Femur (tissue), 1 donor: ENCODE measurements at regions not wholly inside any gene's neighbourhood (a gene's known extent, or its start where the extent isn't known, plus 50 kb on each side); places are given as distances from the start of the nearest gene placed in this dataset.

Source experiments
- DNase-seq: peaks from one replicate; pipeline ENCODE4 v3.0.0-alpha.2; 2017

DNA sequence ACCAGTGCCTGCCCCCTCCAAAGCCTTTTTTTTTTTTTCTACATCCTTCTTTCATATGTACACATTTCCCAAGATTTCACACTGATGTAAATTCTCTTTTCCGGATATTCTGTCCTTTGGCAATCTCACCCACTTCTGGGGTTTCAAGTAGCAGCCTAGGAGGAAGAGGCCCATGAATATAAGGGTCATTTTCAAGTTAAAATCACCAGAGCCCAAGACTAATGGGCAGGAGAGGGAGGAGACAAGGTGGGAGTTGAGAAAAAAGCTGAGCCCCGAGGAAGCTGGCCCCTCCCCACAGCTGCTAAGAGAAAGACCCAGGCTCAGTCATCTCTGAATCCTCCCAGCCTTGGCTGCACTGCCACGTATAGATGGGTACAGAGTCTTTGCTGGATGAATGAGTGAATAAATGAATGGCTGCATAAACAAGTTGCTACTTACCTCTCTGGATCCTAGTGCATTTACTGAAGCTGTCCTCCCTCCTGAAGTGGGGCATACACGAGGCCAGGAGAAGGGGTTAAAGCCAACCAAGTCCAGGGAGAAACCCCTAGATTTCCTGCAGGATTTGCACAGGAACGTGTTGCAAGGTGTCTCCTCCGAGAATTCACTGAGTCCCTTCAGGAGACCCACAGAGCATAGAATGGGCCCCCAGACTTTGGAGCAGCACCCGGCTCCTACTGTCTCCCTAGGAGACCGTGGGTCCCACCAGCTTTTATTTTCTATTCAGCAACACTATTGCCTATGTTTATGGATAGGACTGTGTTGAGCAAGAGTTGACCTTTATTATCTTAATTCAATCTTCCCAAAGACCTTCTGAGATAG is 100.8 kb upstream of the LIPC start:
- no peak for DNase-seq

DNA sequence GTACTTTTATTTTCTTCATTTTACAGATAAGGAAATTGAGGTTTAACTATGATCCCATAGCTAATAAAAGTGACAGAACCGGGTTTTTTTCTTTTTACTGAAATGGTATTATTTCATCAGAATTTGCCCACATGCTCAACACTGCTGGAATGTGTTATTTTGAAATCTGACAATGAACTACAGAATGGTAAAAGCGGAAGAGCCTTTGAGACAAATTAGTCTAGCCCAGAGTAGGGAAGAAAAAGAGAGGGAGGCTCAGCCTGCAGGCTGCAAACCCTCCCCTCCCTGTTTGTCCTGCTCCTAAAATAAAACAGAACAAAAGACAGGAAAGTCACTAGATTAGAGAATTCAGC is 100.3 kb upstream of the LIPC start:
- DNase-seq = no peak

DNA sequence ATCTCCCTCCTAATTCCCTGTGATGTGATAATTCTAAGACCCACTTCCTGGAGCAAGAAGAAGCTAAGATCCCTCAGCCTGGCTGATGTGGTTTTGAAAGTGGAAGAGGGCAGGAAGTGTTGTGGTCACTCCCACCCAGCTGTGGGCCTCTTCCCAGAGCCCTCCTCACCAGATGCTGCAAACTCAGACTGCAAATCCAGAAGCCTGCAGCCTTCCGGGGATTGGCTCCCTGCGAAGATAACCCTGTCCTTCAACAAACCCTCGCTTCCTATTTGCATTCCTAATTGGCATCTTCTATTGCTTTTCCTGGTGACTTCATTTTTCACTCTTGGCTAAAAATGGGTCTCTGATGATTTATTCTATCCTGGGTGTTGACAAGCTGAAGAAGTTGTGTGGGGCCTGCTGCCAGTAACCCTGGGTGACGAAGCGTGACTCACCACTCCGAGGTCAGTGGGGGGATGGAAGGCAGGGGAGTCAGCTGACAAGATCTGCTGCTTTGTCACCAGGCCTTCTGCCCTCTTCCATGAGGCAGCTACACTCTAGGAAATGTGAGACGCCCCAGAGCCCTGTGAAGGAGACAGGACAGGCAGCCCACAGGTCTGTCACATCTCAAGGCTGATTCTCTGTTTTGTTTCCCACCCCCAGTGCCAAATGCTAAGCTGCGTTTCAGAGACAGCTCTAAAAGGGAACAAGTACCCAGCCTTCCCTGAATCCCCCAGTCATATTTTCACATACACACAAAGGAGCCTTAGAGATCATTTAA is 99.7 kb upstream of the LIPC start:
- DNase-seq = peak; percentile 95

DNA sequence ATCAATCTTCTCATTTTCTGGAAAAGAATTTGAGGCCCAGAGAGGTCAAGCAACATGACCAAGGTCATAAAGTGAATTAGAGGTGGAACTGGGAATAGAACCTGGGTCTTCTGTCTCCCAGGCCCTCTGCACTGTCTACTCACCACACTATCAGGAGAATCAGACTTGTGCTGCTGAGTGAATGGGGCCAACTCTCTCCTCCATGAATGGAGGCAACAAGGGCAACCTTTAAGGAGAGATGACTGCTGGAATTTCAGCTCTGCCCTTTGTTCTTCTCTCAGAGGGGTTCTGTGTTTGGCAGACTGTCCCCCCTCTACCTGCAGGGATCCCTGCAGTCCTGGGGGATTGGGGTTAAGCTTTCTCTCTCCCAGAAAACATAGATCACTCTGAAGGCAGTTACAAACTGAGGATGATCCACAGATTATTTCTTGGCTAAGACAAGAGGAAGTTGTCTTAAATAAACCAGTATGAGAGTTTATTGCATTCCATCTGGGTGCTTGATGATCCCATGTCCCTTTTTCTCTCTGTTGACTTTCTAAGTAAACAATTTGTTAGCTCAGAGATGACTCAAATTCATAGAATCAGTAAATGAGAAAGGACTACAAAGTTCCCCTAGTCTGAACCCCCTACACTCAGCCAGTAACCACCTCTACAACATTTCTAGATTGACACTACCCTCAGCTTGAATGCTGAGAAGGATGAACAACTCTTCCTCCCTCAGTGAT is 99.0 kb upstream of the LIPC start:
- no peak for DNase-seq

DNA sequence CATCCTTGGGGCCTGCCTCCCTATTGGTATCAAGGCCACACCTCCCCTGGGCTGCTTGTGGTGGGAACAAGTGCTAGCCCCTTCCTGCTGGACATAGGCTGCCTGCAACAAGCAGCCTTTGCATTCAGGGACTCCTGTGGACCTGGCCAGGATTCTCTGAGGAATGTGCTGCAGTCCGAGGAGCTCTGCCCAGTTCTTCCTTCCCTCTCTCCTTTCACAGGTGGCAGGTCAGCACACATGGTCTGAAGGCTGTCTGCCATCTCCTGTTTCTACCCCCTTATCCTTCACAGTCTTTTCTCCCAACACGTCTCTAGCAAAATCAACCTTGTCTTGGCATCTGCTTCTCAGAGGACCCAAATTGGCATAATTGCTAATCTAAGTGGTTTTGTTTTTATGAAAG is 97.0 kb upstream of the LIPC start:
- DNase-seq = no peak

DNA sequence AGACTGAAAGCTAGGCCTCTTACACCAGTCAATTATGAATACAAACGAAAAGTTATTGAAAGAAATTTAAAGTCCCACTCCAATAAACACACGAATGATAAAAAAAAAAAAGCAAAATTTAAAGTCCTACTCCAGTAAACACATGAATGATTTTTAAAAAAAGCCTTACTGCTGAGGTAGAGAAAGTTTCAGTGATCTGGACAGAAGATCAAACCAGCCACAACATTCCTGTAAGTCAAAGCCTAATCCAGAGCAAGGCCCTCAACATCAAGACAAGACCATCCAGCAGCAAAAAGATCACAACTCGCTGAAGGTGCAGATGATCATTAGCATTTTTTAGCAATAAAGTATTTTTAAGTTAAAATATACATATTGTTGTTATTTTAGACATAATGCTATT is 95.6 kb upstream of the LIPC start:
- no peak for DNase-seq

DNA sequence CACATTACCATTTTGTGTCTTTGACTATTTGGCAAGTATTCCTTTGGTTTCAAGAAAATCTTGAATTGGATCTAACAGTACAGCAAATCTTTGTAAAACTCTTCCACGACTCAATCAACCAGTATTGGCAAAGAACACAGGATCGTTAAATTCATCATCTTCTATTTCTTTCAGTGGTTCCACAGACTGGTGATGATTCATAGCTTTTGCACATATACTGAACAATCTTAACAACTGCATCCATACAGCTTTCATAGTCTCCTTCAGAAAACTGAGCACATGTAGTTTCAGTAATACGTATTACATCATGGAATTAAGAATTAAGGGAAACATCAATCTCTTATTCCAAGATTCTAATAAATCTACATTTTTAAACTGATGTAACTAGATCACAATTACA is 91.6 kb upstream of the LIPC start:
- DNase-seq = no peak

DNA sequence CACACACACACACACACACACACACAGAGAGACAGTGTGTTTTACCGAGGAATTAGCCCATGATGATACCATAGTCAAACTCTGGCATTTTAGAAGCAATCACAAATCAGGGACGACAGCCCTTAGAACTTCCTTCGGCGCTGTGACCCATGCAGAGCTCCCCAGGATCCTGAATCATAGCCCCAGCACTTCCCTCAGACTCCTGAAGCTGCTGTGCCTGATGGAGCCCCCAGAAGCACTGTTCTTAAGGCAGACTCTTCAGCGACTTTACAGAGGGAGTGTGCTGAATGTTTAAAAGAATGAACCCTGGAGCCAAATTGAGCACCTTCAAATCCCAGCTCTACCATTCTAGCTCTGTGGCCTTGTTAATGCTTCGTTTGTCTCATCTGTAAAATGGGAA is 89.3 kb upstream of the LIPC start:
- no peak for DNase-seq

DNA sequence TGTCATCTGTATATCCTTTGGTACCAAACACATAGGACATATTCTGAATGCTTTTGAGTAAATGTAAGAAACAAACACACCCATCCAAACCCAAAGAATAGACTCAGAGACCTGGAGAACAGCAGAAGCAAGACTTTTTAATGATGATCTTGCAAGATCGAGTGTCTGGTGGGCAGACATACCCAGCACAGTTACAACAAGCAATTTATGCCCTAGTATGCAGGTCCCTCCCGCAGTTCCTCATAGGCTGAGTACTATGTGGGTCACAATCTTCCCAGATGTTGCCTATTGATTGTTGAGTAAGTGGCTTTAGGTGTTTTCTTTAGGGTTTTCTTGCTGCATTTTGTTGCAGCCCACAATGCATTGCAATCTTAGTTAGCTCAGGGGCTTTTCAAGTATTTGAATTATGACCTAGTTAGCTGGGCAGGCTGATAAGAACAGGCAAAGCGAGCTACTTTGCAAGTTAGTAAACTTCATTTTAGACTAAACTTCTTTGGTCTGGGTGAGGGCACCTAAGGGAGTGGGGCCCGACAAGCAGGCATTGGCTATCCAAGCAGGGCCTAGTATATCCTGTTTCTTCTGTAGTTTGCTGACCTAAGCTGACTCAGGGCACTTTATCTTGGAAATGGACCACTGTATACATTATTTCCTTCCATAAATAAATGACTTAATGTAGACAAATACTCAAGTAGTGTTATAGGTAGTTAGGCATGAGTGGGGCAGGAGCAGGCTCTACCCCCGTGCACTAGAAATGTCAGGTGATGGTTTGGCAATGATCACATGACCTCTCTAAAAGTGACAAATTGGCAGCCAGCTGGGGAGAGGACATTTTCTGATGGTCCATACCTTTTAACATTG is 87.3 kb upstream of the LIPC start:
- DNase-seq = no peak

DNA sequence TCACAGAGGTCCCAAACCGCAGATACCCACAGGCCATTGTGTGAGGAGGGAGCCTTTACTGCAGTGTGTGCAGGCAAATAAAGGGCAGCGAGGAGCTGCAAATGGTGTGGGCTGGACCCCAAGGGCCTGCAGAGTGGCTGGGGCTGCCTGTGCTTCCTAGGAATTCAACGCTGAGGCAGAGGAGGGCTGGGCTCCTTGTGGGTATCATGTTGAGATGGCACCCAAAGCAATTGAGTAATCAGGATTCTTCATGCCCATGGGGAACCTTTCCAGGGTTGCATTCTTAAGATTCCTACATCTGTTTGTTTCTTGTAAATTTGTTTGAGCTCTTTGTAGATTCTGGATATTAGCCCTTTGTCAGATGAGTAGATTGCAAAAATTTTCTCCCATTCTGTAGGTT is 85.4 kb upstream of the LIPC start:
- DNase-seq = no peak

DNA sequence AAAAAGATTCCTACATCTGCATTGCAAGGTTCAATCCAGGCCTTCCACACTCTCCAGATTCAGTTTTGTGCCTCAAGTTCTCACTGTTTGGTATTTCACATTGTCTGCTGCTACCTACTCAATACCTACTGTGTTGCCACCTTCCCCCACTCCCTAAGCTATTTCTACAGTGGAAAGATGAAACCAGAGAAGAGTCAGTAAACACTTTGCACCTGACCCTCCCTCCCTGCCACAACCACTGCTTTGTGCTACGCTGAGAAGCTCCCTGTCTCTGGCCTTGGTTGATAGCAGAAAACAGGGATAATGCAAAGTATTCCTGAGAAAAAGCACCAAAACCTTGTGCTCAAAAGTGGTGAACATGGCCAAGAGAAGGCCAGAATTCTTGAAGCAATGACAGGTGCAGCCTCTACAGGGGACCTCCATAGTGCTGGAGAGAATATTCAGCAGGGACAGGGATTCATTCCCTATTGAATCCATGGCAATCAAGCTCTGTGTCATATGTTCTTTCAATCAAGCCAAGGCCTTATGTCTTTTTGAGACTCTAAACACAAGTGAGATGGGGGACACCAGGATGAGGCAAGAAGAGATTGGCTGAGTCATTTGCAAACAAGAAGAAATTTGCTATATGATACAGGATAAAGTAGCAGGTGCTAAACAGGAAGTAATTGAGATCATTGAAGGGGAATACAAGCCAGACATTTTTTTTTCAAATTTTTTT is 83.5 kb upstream of the LIPC start:
- no peak for DNase-seq

DNA sequence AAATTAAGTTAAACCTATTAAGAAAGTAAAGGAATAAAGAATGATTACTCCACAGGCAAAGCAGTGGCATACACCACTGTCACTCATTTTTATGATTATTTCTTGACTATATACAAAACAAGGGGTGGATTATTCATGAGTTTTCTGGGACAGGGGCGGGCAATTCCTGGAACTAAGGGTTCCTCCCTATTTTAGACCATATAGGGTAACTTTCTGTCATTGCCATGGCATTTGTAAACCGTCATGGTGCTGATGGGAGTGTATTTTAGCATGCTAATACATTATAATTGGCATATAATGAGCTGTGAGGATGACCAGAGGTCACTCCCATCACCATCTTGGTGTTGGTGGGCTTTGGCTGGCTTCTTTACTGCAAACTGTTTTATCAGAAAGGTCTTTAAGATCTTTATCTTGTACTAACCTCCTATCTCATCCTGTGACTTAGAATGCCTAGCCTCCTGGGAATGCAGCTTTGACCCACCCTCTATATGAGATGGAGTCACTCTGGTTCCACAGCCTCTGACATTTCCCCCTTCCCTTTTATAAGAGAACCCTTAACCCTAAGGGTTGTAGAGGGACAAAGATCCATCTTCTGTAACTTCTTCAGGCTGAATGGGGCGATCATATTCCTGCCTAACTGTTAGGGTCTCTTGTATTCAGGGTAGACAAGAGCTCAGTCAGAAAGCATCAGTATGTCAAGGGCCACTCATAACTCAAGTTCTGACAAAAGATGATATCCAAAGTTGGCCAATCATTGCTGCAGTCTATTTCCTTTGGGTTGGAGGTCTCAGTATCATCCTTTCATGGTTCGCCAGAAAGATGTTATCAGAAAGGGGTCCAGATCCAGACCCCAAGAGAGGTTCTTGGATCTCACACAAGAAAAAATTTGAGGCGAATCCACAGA is 79.5 kb upstream of the LIPC start:
- DNase-seq = no peak

DNA sequence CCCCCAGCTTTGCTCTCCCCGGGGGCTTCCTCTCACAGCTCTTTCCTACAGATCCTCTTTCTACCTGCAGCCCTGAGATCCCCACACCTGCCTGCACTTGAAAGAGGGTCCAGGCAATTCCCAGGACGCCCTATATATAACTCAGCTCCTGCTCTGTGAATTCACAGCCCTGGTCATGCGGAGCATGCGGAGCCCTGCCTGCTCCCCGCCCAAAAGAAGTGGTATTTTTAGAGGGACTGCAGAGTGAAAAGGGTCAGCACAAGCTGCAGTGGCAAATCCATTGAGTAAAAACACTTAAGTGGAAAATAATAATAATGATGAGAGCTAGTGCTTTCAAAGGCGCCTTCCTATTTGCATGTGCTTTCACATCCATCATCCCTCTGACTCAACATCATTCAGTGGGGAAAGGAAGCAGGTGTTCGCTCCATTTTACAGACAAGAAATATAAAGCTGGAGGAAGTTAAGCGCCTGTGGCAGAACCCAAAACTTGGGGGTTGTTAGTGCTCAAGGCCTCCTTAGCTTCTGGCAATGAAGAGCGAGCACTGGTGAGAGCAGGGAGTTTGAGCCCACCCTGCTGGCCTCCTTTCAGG is 76.3 kb upstream of the LIPC start:
- no peak for DNase-seq

DNA sequence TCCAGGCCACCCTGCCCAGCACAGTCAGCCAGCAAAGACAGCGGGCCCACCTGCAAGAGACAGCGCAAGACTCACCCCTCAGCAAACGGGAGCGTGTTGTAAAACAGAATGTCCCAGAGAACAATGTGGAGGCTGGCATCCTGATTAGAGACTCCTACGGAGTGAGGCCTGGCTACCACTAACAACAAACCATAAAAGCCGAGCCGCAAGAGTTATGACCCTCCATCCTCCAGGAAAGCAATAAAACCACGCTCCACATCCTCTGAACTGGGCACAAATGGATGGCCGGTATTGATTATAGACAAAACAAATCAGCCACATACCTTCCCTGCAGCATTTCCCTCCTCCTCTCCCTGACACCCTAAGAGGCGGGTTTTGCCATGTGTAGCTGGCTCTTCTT is 75.8 kb upstream of the LIPC start:
- no peak for DNase-seq

DNA sequence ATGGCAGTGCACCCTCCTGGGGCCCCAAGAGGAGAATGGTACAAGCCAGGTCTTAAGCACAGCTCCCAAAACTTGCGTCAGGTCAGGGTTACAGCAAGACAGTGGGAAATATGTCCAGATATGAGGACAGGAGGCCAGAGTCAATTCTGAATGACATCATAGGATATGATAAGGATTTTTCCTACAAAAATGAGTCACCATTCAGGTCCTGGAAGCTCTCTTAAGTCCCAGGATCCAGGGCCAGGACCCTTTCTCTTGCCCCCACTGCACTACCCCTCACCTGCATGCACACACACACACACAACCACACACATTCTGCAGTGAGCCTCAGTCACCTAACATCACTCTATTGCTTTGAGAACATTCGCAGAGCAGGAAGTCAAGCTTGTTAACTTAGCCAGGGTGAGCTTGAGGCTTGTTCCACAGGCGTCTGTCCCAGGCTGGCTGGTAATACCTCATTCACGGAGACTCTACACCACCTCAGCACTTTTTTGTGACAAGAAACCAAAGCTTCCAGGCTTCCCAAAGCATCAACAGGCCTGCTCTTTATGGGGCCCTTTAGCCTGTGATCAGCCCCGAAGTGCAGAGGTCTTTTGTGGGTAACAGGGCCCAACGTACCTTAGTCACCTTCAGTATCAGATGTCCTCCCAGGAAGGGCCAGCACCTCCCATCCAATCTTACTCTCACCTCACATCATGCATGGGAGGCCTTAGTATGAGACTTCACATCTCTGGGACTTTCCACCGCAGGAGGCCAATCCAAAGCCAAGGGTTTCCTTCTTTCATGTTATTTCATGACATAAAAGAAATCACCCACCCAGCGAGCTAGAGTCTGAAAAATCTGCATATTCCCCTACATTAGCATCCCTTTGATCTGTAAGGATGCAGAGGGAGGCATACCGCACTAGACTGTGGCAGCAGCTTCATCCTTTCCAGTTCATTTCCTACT is 74.0 kb upstream of the LIPC start:
- no peak for DNase-seq

DNA sequence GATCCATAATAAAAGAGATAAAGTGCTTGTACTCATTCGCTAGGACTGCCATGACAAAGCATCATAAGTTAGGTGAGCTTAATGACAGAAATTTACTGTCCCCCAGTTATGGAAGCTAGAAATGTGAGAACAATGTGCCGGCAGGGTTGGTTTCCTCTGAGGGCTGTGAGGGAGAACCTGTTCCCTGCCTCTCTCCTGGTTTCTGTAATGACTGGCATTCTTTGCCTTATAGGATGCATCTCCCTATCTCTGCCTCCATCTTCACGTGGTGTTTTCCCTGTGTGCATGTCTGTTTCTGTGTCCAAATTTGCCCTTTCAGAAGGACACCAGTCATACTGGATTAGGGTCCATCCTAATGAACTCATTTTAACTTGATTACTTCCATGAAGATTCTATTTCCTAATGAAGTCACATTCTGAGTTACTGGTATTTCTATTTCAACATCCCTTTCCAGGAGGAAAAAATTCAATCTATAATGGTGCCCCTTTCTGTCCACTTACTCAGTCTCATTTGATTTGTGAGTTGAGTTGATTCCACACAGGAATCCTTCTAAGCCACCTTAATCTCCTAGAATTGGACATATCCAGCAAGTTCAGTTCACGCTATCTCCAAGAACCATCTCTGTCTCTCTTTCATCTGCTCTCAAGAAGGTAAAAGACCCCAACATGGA is 71.2 kb upstream of the LIPC start:
- no peak for DNase-seq

DNA sequence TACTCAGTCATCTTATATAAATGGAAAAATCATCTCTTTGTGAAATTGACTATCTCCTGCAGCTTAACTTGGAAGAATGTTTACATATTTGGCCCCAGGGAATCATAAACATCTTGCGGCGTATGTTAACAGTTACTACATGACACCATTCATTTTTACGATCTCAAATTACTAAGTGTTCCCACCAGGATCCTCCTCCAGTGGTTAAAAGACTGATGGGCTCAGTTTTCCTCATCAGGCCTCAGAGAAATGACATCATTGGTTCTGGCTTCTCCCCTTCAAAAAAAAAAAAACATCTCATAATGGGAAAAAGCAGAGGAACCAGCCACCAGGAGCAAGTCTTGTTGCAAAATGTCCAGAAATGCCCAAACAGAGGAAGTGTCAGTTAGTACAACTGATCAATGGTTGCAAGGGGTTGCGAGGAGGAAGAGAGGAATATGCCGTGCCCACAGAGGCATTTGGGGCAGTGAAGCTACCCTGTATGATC is 70.5 kb upstream of the LIPC start:
- DNase-seq = peak; percentile 28

DNA sequence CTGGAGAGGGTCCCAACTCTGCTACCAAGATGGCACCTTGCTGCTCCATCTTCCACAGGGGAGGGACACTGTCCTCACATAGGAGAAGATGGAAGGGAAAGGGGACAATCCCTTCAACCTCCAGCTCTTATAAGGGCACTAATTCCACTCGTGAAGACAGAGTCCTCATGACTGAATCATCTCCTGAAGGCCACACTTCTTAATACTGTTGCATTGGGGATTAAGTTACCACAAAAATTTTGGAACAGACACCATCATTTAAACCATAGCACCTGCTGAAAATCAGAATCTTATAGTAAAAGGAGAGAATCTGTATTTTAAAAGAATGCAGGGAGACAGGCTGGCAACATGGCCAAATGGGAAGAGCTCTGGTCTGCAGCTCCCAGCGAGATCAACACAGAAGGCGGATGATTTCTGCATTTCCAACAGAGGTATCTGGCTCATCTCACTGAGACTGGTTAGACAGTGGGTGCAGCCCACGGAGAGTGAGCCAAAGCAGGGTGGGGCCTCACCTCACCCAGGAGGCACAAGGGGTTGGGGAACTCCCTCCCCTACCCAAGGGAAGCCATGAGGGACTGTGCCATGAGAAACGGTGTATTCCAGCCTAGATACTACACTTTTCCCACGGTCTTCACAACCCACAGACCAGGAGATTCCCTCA is 69.4 kb upstream of the LIPC start:
- DNase-seq = no peak
